ENCODE measurements at regions not wholly inside any gene's neighbourhood (a gene's known extent, or its start where the extent isn't known, plus 50 kb on each side); places are given as distances from the start of the nearest gene placed in this dataset.

- FAIRE-seq (no peak), DNase-seq (ENCODE audit: low read depth, low spot score) (no peak)
- H3K4me1 ChIP-seq (ENCODE audit: control insufficient read depth, extremely low read depth, insufficient read depth, low read length) = no peaks in the 10 kb centered on the region
- no peak overlapping the region for H3K4me2 ChIP-seq (ENCODE audit: insufficient read depth, low read length)
- H3K4me3 ChIP-seq (replicated peaks in 1 of 3; ENCODE audit: insufficient read depth in 1 of 3, low read depth in 1 of 3, low read length in 3 of 3) = no peak overlapping the region
- H3K27me3 ChIP-seq (ENCODE audit: control insufficient read depth in 2 of 2, insufficient read depth in 2 of 2, low read length in 2 of 2) = no peaks in the 10 kb centered on the region
- ChIA-PET POLR2A (no interaction called here), CTCF (interaction anchor here (1.1 to 1.5 kb wide), 2 partner anchors 13 to 84 kb away, joined by 3 to 6 read pairs; no protein-coding TSS in a partner anchor)
- no peaks in the 10 kb centered on the region for H3K9me1 ChIP-seq (replicated peaks; ENCODE audit: control insufficient read depth, extremely low read depth, insufficient read depth, low read length)
- H3K9ac ChIP-seq (replicated peaks; ENCODE audit: extremely low read depth, insufficient read depth, low read length) = no peak overlapping the region
- no peaks in the 10 kb centered on the region for H4K20me1 ChIP-seq (replicated peaks; ENCODE audit: control insufficient read depth, extremely low read depth, insufficient read depth, low read length)
- BruUV-seq (replicated peaks) = no TSS peak
- dilution Hi-C loops (cut with MboI; ENCODE audit: extremely low pct_ligation_motif_present, low sequenced_read_pairs) (no loop called here), intact Hi-C loops (cut with micrococcal nuclease) (no loop called here)
- no peak for TF ChIP-seq POLR2AphosphoS5 (IDR thresholded peaks at IDR 0.05; ENCODE audit: insufficient read depth, low read depth, low read length)
- no peak for TF ChIP-seq MAX (IDR thresholded peaks at IDR 0.05; ENCODE audit: insufficient read depth, insufficient read length)
- no peak for TF ChIP-seq JUN (IDR thresholded peaks at IDR 0.05; ENCODE audit: borderline replicate concordance, insufficient read depth, insufficient read length, low read depth)
- TF ChIP-seq EZH2 (IDR thresholded peaks at IDR 0.05; ENCODE audit: borderline replicate concordance, low read depth, low read length, severe bottlenecking) = no peak
- no peak for TF ChIP-seq FOS (IDR thresholded peaks at IDR 0.05; ENCODE audit: borderline replicate concordance, insufficient read depth, low read length)
- no peak for TF ChIP-seq CTCF (IDR thresholded peaks at IDR 0.05; ENCODE audit: extremely low read depth in 1 of 2, insufficient read depth in 1 of 2, low read depth in 1 of 2, low read length in 2 of 2)
- no peak for TF ChIP-seq MYC (IDR thresholded peaks at IDR 0.05; ENCODE audit: low read depth, low read length)
- TF ChIP-seq GATA2 (IDR thresholded peaks at IDR 0.05; ENCODE audit: insufficient read depth, insufficient read length, low read depth, low read length) = no peak
- no peak for TF ChIP-seq POLR2A (IDR thresholded peaks at IDR 0.05; ENCODE audit: low read depth, low read length)
- no peaks in the 10 kb centered on the region for H3K79me2 ChIP-seq (ENCODE audit: control insufficient read depth, insufficient read depth, low read length)
- no peaks in the 10 kb centered on the region for H3K36me3 ChIP-seq (ENCODE audit: control insufficient read depth in 2 of 2, extremely low read depth in 1 of 2, insufficient read depth in 2 of 2, low read length in 2 of 2)
- H2AFZ ChIP-seq (ENCODE audit: low read depth, low read length) = no peak overlapping the region
- no peak overlapping the region for H3K27ac ChIP-seq (ENCODE audit: insufficient read depth, low read depth, low read length)
- H3K9me3 ChIP-seq (replicated peaks; ENCODE audit: control insufficient read depth, insufficient read depth, low read length) = no peaks in the 10 kb centered on the region
Measured at GRCh38 chr12:24195063-24195462, 245.6 kb upstream of the SOX5 start.
